Esophagus squamous epithelium (tissue), 5 donors: ENCODE measurements at regions not wholly inside any gene's neighbourhood (a gene's known extent, or its start where the extent isn't known, plus 50 kb on each side); places are given as distances from the start of the nearest gene placed in this dataset.

Experiments
- DNase-seq: peaks from one replicate; lab custom pipeline; 2025; lab: John Stamatoyannopoulos, UW
- H3K27ac ChIP-seq, 4 donors: fragments of 200-600 bp; sonication (generic); one replicate each; pipeline ENCODE4 v1.5.1; 2016 to 2019; ENCODE audit warnings: mild to moderate bottlenecking in 1 of 4
- H3K27me3 ChIP-seq, 4 donors: fragments of 200-600 bp; sonication (generic); 1 replicate in 3 of 4; 2 replicates in 1 of 4; pipeline versions ENCODE4 v1.5.1 to v1.6.0; 2017 to 2021; ENCODE audit warnings: antibody characterized with exemption in 1 of 4
- H3K36me3 ChIP-seq, 3 donors: fragments of 200-600 bp; sonication (generic); one replicate each; pipeline ENCODE4 v1.5.1; 2016 to 2019
- H3K4me1 ChIP-seq, 3 donors: fragments of 200-600 bp; sonication (generic); one replicate each; pipeline ENCODE4 v1.5.1; 2017 to 2019
- H3K4me3 ChIP-seq, 4 donors: fragments of 200-600 bp; sonication (generic); 1 replicate in 3 of 4; 2 replicates in 1 of 4; pipeline ENCODE4 v1.5.1; 2016 to 2019; ENCODE audit warnings: mild to moderate bottlenecking in 2 of 4, moderate library complexity in 1 of 4
- H3K9me3 ChIP-seq, 3 donors: fragments of 200-600 bp; sonication (generic); one replicate each; pipeline ENCODE4 v1.5.1; 2016 to 2019
- POLR2A ChIP-seq, 4 donors: fragments of 450-650 bp; IDR thresholded peaks; one replicate each; pipeline ENCODE4 v1.6.1; 2017; ENCODE audit warnings: antibody characterized with exemption in 4 of 4, mild to moderate bottlenecking in 4 of 4, moderate library complexity in 3 of 4
- WGBS, 2 donors: methylation state at CpG; one replicate each; pipeline ENCODE4 v1.1.5; 2018; 5-methylcytosine and 5-hydroxymethylcytosine counted together
- intact Hi-C: fragments of 100-400 bp; cut with DNase I; formaldehyde crosslinking; loops from one replicate; pipeline ENCODE4 v1.15.0; 2022
- TF ChIP-seq, protein P1 (sequence below), 6 experiments: fragments of 450-650 bp in 4 of 6; fragments of 200-600 bp in 2 of 6; sonication (generic) in 2 of 6; IDR thresholded peaks; one replicate each; pipeline ENCODE4 v1.5.1; 2016 to 2019; ENCODE audit warnings: antibody characterized with exemption in 6 of 6, mild to moderate bottlenecking in 4 of 6, moderate library complexity in 4 of 6
- donor health status: DM: yes; HTN: yes; CAD: no.

DNA sequence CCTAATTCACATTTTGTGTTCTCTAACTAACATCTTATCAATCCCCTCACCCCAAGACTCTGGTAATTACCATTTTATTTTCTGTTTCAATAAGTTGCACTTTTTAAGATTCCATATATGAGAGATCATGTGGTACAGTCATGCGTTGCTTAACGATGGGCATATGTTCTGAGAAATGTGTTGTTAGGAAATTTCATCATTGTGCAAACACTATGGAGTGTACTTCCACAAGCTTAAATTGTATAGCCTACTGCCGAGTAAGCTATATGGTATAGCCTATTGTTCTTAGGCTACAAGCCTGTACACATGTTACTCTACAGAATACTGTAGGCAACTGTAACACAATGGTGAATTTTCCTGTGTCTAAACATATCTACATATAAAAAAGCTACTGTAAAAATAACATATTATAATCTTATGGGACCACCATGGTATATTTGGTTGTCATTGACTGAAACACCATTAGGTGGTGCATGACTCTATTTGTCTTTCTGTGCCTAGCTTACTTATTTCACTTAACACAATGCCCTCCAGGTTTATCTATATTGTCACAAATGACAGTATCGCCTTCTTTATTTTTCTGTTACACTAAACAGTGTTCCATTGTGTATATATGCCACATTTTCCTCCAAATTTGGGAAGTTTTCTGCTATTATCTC is 473.4 kb upstream of the LMO3 start:
- 78 to 83% methylated on average over 4 of the region's 4 CpGs for WGBS, 2 donors
- no peaks in the 10 kb centered on the region for H3K27me3 ChIP-seq
- no peak for DNase-seq
- no peaks in the 10 kb centered on the region for H3K36me3 ChIP-seq
- no peak for TF ChIP-seq POLR2A (IDR thresholded peaks at IDR 0.05)
- TF ChIP-seq, protein P1, sequence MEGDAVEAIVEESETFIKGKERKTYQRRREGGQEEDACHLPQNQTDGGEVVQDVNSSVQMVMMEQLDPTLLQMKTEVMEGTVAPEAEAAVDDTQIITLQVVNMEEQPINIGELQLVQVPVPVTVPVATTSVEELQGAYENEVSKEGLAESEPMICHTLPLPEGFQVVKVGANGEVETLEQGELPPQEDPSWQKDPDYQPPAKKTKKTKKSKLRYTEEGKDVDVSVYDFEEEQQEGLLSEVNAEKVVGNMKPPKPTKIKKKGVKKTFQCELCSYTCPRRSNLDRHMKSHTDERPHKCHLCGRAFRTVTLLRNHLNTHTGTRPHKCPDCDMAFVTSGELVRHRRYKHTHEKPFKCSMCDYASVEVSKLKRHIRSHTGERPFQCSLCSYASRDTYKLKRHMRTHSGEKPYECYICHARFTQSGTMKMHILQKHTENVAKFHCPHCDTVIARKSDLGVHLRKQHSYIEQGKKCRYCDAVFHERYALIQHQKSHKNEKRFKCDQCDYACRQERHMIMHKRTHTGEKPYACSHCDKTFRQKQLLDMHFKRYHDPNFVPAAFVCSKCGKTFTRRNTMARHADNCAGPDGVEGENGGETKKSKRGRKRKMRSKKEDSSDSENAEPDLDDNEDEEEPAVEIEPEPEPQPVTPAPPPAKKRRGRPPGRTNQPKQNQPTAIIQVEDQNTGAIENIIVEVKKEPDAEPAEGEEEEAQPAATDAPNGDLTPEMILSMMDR (IDR thresholded peaks at IDR 0.05): no peak
- H3K9me3 ChIP-seq: no peaks in the 10 kb centered on the region
- no peak overlapping the region for H3K27ac ChIP-seq
- H3K4me1 ChIP-seq: no peaks in the 10 kb centered on the region
- intact Hi-C loops: no loop called here
- H3K4me3 ChIP-seq: no peak overlapping the region

DNA sequence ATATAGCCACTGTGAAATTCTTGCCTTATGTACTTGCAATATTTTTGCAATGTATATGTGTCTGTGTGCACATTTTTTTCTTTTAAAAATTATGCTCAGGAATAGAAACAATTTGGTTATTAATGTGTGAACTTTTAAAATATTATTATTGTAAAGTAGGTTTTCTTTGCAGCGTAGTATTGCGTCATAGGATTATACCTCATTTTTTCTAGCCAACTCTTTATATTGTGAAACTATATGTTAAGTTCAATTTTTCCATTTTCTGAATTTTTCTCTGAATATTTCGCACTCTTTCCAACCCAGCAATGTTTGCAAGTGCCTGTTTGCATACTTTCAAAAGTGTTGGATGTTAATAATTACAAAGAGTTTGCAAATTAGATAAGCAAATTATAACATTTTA is 471.6 kb upstream of the LMO3 start:
- WGBS, 2 donors: 80 to 85% methylated on average over 3 of the region's 3 CpGs
- TF ChIP-seq POLR2A (IDR thresholded peaks at IDR 0.05): no peak
- TF ChIP-seq, protein P1 (IDR thresholded peaks at IDR 0.05): no peak

DNA sequence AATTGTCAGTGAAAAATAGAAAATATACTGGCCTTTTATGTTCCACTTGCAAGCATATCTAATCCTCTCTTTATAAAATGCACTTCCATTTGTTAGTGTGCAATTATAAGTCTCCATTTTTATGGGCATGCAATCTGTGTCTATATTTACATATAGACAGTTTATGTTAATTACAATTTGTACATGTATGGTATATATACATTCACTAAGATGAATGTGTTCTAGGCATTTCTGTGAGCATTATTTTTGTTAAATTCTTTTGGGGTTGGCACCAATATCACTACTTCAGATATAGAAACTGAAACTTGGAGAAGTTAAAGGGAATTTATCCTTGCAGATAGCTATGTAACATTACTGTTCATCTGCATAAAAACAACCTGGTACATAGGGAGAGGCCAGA is 470.8 kb upstream of the LMO3 start:
- H3K36me3 ChIP-seq: no peaks in the 10 kb centered on the region
- TF ChIP-seq POLR2A (IDR thresholded peaks at IDR 0.05): no peak
- TF ChIP-seq, protein P1 (IDR thresholded peaks at IDR 0.05): no peak
- intact Hi-C loops: no loop called here
- H3K4me3 ChIP-seq: no peak overlapping the region
- no peak overlapping the region for H3K27ac ChIP-seq
- no peaks in the 10 kb centered on the region for H3K27me3 ChIP-seq
- H3K4me1 ChIP-seq: no peaks in the 10 kb centered on the region
- no peaks in the 10 kb centered on the region for H3K9me3 ChIP-seq
- DNase-seq: no peak

More for the DNA sequence above, 471.6 kb upstream of the LMO3 start:
- H3K9me3 ChIP-seq: no peaks in the 10 kb centered on the region
- H3K36me3 ChIP-seq: no peaks in the 10 kb centered on the region
- H3K27me3 ChIP-seq: no peaks in the 10 kb centered on the region
- no peak for DNase-seq
- intact Hi-C loops: no loop called here
- no peak overlapping the region for H3K27ac ChIP-seq
- no peaks in the 10 kb centered on the region for H3K4me1 ChIP-seq
- no peak overlapping the region for H3K4me3 ChIP-seq

DNA sequence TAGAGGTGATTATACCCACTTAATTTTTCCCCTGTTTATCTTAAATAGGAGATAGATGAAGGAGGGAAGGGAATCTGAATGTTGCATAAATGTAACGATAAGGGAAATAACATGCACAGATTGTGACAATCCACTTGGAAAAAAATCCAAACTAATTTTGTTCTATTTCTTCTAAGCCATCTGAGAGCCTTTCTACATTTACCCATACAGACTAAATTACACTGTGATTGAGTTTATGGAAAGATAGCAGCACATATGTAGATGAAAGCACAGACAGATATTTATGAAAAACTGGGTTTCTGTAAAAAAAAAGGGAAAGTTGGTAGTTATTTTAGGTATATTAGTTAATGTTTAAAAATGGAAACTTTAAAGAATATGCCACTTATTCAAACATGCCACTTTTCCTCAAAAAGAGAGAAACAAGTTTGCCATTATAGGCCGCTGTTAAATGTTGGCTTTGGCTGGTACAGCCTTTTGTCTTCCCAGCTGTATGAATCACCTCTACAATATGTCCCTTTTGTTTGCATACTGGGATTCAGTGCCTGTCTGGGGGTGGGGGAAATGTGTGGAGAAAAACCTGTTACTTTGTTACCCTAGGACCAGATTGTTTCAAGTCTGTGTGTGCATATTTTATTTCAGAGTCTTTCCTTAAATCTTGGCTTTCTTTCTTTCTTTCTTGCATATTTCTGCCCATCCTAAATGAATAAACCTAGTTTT is 470.2 kb upstream of the LMO3 start:
- Histone ChIP-seq H3K27ac (no peak overlapping the region), H3K4me3 (no peak overlapping the region), H3K4me1 (no peaks in the 10 kb centered on the region), H3K36me3 (no peaks in the 10 kb centered on the region), H3K9me3 (no peaks in the 10 kb centered on the region), H3K27me3 (no peaks in the 10 kb centered on the region)
- 51 to 55% methylated on average over 2 of the region's 2 CpGs for WGBS, 2 donors
- intact Hi-C loops: no loop called here
- TF ChIP-seq, protein P1 (IDR thresholded peaks at IDR 0.05): no peak
- no peak for TF ChIP-seq POLR2A (IDR thresholded peaks at IDR 0.05)
- DNase-seq: no peak

DNA sequence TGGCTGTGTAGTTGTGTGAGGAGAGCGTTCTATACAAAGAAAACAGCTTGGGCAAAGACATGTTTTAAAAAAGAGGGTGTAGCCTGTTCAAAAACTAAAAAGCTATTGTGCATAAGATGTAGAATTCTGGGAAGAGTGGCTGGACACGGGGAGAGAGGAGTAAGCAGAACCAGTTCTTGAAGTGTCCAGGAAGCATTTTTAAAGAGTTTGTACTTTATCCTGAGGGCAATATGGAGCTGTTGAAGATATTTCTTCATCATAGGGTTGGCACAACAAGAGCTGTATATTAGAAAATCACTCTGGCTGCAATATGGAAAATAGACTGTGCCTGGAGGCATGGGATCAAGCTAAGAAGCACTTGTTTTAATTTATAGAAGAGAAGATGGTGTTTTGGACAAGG is 458.9 kb upstream of the LMO3 start:
- no peak for TF ChIP-seq POLR2A (IDR thresholded peaks at IDR 0.05)
- TF ChIP-seq, protein P1 (IDR thresholded peaks at IDR 0.05): no peak
- intact Hi-C loops: no loop called here
- Histone ChIP-seq H3K9me3 (no peaks in the 10 kb centered on the region), H3K4me3 (no peak overlapping the region), H3K4me1 (no peaks in the 10 kb centered on the region), H3K27ac (no peak overlapping the region), H3K36me3 (no peaks in the 10 kb centered on the region), H3K27me3 (no peaks in the 10 kb centered on the region)
- DNase-seq: no peak
- WGBS, 2 donors: 40 to 63% methylated on average over 2 of the region's 2 CpGs
